CD4-positive, alpha-beta memory T cell (primary cell): ENCODE measurements at regions not wholly inside any gene's neighbourhood (a gene's known extent, or its start where the extent isn't known, plus 50 kb on each side); places are given as distances from the start of the nearest gene placed in this dataset.
A peak's percentile ranks its signal among the peaks of the same experiment; 100 is the strongest.

ENCODE experiments used
- CTCF ChIA-PET: fragments of 350-600 bp; sonication (Branson Sonifier 250); formaldehyde crosslinking; loops from one replicate; lab custom pipeline; 2021; ENCODE audit warnings: inconsistent platforms; ENCODE audit not compliant: partially characterized antibody; lab: Charles Lee
- POLR2A ChIA-PET: fragments of 350-600 bp; sonication (Branson Sonifier 250); formaldehyde crosslinking; loops from one replicate; lab custom pipeline; 2021; ENCODE audit not compliant: partially characterized antibody; lab: Charles Lee
- DNase-seq, 5 donors: peaks; one replicate each; pipeline versions ENCODE4 v3.0.0 to v3.0.0-alpha.2; 2020 to 2022; ENCODE audit warnings: mixed read lengths in 1 of 5
- H3K27ac ChIP-seq: one replicate; pipeline ENCODE4 v1.7.0; 2013; ENCODE audit warnings: low read depth, low read length
- H3K27me3 ChIP-seq: 2 replicates; pipeline ENCODE4 v1.7.0; 2013; ENCODE audit warnings: mild to moderate bottlenecking, low read length, moderate library complexity; ENCODE audit not compliant: insufficient read depth
- H3K36me3 ChIP-seq: 2 replicates; pipeline ENCODE4 v1.7.0; 2013; ENCODE audit warnings: mild to moderate bottlenecking, low read length, moderate library complexity; ENCODE audit not compliant: insufficient read depth
- H3K4me1 ChIP-seq: 2 replicates; pipeline ENCODE4 v1.7.0; 2013; ENCODE audit warnings: mild to moderate bottlenecking, low read length, moderate library complexity; ENCODE audit not compliant: insufficient read depth
- H3K4me3 ChIP-seq, 2 donors: one replicate each; pipeline ENCODE4 v1.7.0; 2013; ENCODE audit warnings: low read length in 2 of 2, mild to moderate bottlenecking in 1 of 2
- H3K9me3 ChIP-seq, 2 donors: one replicate each; pipeline ENCODE4 v1.7.0; 2013; ENCODE audit warnings: low read length in 2 of 2, control low read depth in 1 of 2; ENCODE audit not compliant: control insufficient read depth in 1 of 2
- H3K27ac Mint-ChIP-seq, 7 donors: one replicate each; pipeline ENCODE4 v1.8.0; 2020 to 2021; ENCODE audit warnings: mixed read lengths in 7 of 7, mild to moderate bottlenecking in 6 of 7, inconsistent platforms in 3 of 7, moderate library complexity in 3 of 7
- H3K27me3 Mint-ChIP-seq, 2 donors: one replicate each; pipeline ENCODE4 v1.8.0; 2020 to 2021; ENCODE audit warnings: mixed read lengths in 2 of 2
- H3K36me3 Mint-ChIP-seq, 2 donors: one replicate each; pipeline ENCODE4 v1.8.0; 2020 to 2021; ENCODE audit warnings: mixed read lengths in 2 of 2, inconsistent platforms in 1 of 2, mild to moderate bottlenecking in 1 of 2
- H3K4me1 Mint-ChIP-seq, 4 donors: one replicate each; pipeline ENCODE4 v1.8.0; 2020 to 2021; ENCODE audit warnings: mixed read lengths in 4 of 4, mild to moderate bottlenecking in 1 of 4
- H3K4me3 Mint-ChIP-seq, 8 donors: one replicate each; pipeline ENCODE4 v1.8.0; 2020 to 2021; ENCODE audit warnings: mixed read lengths in 8 of 8, mild to moderate bottlenecking in 7 of 8, moderate library complexity in 6 of 8, inconsistent platforms in 3 of 8
- H3K9me3 Mint-ChIP-seq, 8 donors: one replicate each; pipeline ENCODE4 v1.8.0; 2020 to 2021; ENCODE audit warnings: mixed read lengths in 8 of 8, mild to moderate bottlenecking in 5 of 8, inconsistent platforms in 3 of 8, moderate library complexity in 1 of 8
- intact Hi-C: fragments of 100-400 bp; cut with micrococcal nuclease; formaldehyde crosslinking; loops from one replicate; pipeline ENCODE4 v1.15.1; 2023

DNA sequence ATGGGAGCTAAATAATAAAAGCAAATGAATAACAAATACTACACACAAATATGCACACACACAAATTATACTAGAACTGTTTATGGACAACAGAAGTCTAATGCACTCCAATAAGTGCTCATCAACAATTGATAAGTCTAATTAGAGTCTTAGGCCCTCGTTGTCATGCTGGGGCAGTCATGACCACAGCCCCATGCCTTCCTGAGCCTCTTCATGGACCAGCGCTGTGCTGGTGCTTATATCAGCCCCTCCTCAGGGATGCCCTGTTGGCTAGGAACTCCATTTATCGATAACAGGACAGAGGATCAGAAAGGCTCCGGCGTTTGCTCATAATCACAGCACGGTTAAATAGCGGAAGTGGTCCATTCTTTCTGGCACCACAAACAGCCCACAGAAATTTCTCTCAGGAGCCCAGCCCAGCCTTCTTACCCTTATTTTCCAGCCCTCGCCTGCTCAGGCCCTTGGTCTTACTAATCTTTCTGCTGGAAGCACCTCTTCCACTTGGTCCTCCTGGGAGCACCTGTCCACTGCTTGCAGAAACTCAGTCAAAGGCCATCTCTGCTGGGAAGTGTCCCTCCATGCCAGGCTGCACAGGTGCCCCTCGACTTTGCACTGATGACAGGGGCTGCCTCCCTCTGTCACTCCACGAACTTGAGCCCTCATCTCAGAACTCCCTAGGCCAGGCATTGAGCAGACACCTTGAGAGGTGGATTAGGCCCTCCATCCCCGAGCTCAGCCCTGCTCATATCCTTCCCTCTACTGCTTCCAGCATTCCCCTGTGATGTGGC is 500.2 kb upstream of the HS6ST1 start:
- no peaks in the 10 kb centered on the region for H3K36me3 Mint-ChIP-seq
- H3K27ac Mint-ChIP-seq, result no peak overlapping the region
- DNase-seq, result no peak
- CTCF ChIA-PET, result no interaction called here
- H3K9me3 ChIP-seq, result no peaks in the 10 kb centered on the region
- H3K27me3 Mint-ChIP-seq, result peaks cover 0 to 4% of the 10 kb centered on the region in 2 donors
- no peaks in the 10 kb centered on the region for H3K36me3 ChIP-seq
- no peaks in the 10 kb centered on the region for H3K4me1 Mint-ChIP-seq
- H3K27ac ChIP-seq, result no peak overlapping the region
- no peaks in the 10 kb centered on the region for H3K27me3 ChIP-seq
- intact Hi-C loops, result no loop called here
- H3K4me1 ChIP-seq, result no peaks in the 10 kb centered on the region
- H3K4me3 ChIP-seq, result no peak overlapping the region
- POLR2A ChIA-PET, result no interaction called here
- peaks cover 0 to 6% (median 0%) of the 10 kb centered on the region in 8 donors for H3K9me3 Mint-ChIP-seq
- H3K4me3 Mint-ChIP-seq, result no peak overlapping the region

DNA sequence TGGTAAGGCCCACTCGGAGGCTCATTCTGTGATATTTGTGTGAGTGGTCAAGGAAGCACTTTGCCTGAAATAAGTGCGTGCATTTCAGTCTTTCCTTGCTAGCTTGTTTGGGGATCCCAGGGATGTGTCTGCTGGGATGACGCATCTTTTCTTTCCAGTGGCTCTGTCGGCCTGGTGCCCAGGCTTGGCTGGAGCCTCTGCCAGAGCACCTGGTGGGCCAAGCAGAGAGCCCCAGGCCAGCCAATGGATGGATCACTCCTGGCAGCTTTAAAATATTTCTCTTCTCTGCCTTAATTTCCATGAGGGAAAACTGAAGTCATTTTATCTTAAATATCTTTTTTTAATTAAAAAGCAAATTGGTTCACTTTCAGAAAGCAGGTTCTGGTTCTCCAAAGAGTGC is 501.8 kb upstream of the HS6ST1 start:
- H3K27ac ChIP-seq, result no peak overlapping the region
- Mint-ChIP-seq H3K9me3 (peaks cover 0 to 6% (median 4%) of the 10 kb centered on the region in 8 donors), H3K27ac (no peak overlapping the region), H3K4me1 (no peaks in the 10 kb centered on the region), H3K27me3 (peaks cover 0 to 4% of the 10 kb centered on the region in 2 donors), H3K4me3 (no peak overlapping the region), H3K36me3 (no peaks in the 10 kb centered on the region)
- DNase-seq, result no peak
- POLR2A ChIA-PET, result no interaction called here
- CTCF ChIA-PET, result no interaction called here
- intact Hi-C loops, result no loop called here
- no peaks in the 10 kb centered on the region for H3K36me3 ChIP-seq
- no peaks in the 10 kb centered on the region for H3K27me3 ChIP-seq
- H3K4me1 ChIP-seq, result no peaks in the 10 kb centered on the region
- H3K9me3 ChIP-seq, result no peaks in the 10 kb centered on the region
- H3K4me3 ChIP-seq, result no peak overlapping the region

DNA sequence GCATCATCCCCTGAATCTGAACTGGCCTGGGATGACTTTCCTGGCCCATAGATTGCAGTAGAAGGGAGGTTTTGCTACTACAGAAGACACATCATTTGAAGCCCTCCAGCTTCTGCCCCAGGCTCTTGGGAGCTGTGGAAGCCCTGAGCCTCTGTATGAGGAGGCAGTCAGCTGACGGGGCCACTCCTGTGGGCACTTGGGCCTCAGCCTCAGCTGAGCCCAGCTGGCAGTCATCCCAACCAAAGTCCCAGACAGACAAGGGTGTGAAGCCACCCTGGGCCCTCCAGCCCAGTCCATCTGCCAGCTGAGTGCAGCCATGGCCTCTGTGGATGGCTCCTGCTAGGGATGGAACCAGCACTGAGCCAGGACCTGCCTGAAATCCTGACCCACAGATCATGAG is 502.3 kb upstream of the HS6ST1 start:
- H3K36me3 Mint-ChIP-seq, result no peaks in the 10 kb centered on the region
- intact Hi-C loops, result no loop called here
- Histone ChIP-seq H3K4me3 (no peak overlapping the region), H3K4me1 (no peaks in the 10 kb centered on the region), H3K9me3 (no peaks in the 10 kb centered on the region), H3K27ac (no peak overlapping the region), H3K27me3 (no peaks in the 10 kb centered on the region), H3K36me3 (no peaks in the 10 kb centered on the region)
- no peak overlapping the region for H3K4me3 Mint-ChIP-seq
- ChIA-PET CTCF (no interaction called here), POLR2A (no interaction called here)
- H3K9me3 Mint-ChIP-seq, result peaks cover 0 to 6% (median 4%) of the 10 kb centered on the region in 8 donors
- H3K27me3 Mint-ChIP-seq, result peaks cover 0 to 4% of the 10 kb centered on the region in 2 donors
- H3K4me1 Mint-ChIP-seq, result no peaks in the 10 kb centered on the region
- no peak overlapping the region for H3K27ac Mint-ChIP-seq
- no peak for DNase-seq

DNA sequence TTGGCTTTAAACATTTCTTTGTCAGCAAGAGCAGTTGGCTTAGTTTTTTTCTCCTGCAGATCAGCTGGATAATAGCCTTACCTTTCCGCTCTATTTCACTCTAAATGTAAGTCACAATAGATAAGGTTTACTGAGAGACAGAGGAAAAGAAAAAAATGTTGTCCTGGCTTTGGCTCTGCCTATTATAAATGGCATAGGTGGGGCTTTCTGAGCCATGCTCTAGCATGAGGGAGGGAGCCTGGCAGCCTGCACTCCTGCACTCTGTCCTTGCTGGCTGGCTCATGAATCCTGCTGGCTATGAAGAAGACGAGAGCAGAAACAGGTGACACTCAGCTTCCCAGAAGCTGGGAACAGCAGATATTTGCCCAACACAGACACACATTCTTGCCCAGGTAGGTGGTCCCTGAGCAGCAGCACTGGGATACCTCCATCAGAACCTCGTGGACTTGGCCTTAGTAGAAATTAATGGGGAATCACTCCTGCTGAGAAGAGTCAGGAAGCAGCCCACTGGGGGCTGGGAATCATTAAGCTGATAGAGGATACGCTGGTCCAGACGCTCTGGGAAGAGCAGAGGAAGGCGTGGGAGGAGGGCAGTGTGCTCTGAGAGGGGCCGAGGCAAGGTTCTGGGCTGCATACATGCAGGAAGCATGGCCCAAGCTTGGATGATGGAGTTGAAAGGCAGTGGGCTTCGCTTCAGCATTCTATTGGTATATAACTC is 514.4 kb upstream of the HS6ST1 start:
- no peak for DNase-seq
- Mint-ChIP-seq H3K36me3 (no peaks in the 10 kb centered on the region), H3K27ac (no peak overlapping the region), H3K4me1 (no peaks in the 10 kb centered on the region), H3K9me3 (peaks cover 0 to 6% (median 0%) of the 10 kb centered on the region in 8 donors), H3K4me3 (no peak overlapping the region), H3K27me3 (peaks cover under 1% of the 10 kb centered on the region in 2 donors)
- ChIA-PET CTCF (no interaction called here), POLR2A (no interaction called here)
- Histone ChIP-seq H3K36me3 (no peaks in the 10 kb centered on the region), H3K4me3 (no peak overlapping the region), H3K4me1 (no peaks in the 10 kb centered on the region), H3K9me3 (no peaks in the 10 kb centered on the region), H3K27me3 (no peaks in the 10 kb centered on the region), H3K27ac (no peak overlapping the region)
- intact Hi-C loops, result no loop called here

DNA sequence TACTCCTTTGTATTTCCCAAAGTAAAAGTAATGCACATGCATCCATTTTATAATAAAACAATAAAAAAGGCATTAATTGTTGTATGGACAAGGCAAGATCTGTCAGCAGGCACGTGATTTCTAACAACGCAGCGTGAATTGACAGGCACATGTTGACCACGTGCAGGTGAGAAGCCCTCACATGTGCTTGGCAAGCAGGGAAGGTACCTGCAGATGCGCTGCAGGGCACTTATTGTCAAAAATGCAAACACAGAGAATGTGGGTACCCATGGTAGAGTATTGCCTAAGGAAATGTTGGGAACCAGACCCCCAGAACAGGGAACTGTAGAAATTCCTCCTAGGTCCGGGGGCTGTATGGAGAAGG is 515.0 kb upstream of the HS6ST1 start:
- H3K36me3 ChIP-seq, result no peaks in the 10 kb centered on the region
- CTCF ChIA-PET, result no interaction called here
- H3K4me1 Mint-ChIP-seq, result no peaks in the 10 kb centered on the region
- peaks cover 0 to 6% (median 0%) of the 10 kb centered on the region in 8 donors for H3K9me3 Mint-ChIP-seq
- intact Hi-C loops, result no loop called here
- no peak overlapping the region for H3K4me3 Mint-ChIP-seq
- no peaks in the 10 kb centered on the region for H3K27me3 ChIP-seq
- no peak overlapping the region for H3K4me3 ChIP-seq
- DNase-seq, result no peak
- H3K27me3 Mint-ChIP-seq, result peaks cover 2% of the 10 kb centered on the region in 2 donors
- no peaks in the 10 kb centered on the region for H3K4me1 ChIP-seq
- no peaks in the 10 kb centered on the region for H3K9me3 ChIP-seq
- H3K27ac ChIP-seq, result no peak overlapping the region
- POLR2A ChIA-PET, result no interaction called here
- H3K27ac Mint-ChIP-seq, result no peak overlapping the region
- H3K36me3 Mint-ChIP-seq, result no peaks in the 10 kb centered on the region

DNA sequence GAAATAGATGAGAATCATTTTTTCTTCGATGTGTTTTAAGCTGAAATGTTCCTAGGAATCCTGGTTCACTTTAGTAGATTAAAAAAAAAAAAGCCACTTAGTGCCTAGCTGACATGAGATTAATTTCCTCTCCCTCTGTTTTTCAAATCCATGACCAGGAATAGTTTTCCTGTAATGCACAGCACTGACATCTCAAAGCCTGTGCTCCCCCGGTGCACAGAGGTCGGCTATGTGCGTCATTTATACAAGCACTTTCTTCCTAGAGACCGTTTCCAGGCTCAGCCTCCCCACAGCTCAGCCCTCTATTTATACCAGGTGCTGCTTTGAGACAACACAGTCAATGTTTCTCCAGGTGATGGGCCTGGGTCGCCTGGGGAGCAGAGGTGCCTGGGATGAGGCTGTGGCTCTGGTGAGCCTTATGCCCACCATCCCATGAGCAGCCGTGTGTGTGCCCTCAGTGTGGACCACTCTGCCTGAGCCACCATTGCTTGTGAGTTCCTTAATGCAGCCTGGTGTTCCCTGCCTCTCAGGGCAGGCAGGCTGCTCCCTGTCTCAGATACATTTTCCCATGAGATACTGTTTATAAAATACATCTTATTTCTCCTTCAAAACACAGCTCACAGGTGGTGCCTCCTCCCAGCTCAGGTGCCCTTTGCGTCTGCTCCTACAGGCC is 515.7 kb upstream of the HS6ST1 start:
- DNase-seq, result no peak
- no peak overlapping the region for H3K4me3 Mint-ChIP-seq
- H3K27ac ChIP-seq, result no peak overlapping the region
- no peaks in the 10 kb centered on the region for H3K36me3 Mint-ChIP-seq
- CTCF ChIA-PET, result no interaction called here
- peaks cover 2% of the 10 kb centered on the region in 2 donors for H3K27me3 Mint-ChIP-seq
- POLR2A ChIA-PET, result no interaction called here
- H3K9me3 ChIP-seq, result no peaks in the 10 kb centered on the region
- intact Hi-C loops, result no loop called here
- H3K27ac Mint-ChIP-seq, result peak overlapping the region in 1 of 7 donors; percentile 35
- H3K9me3 Mint-ChIP-seq, result peaks cover 0 to 2% (median 0%) of the 10 kb centered on the region in 8 donors
- H3K4me1 Mint-ChIP-seq, result no peaks in the 10 kb centered on the region
- H3K4me1 ChIP-seq, result no peaks in the 10 kb centered on the region
- H3K36me3 ChIP-seq, result no peaks in the 10 kb centered on the region
- no peaks in the 10 kb centered on the region for H3K27me3 ChIP-seq
- H3K4me3 ChIP-seq, result no peak overlapping the region

DNA sequence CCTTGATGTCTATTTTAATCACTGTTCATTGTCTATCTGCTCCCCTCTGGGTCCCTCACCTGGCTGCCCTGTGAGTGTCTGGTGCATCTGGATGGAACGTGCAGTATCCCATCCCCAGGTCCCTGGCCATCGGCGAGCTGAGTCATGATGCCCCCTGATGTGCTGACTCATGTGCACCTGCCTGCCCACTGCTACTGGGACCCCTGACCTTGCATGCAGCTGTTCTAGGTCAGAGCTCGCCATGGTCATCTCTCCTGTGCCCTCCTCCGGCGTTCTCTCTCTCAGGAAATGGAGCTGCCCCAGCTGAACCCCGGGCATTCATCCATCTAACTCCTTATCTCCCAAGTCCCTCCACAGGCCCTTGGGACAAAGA is 516.2 kb upstream of the HS6ST1 start:
- no peaks in the 10 kb centered on the region for H3K36me3 Mint-ChIP-seq
- Histone ChIP-seq H3K27ac (no peak overlapping the region), H3K9me3 (no peaks in the 10 kb centered on the region), H3K36me3 (no peaks in the 10 kb centered on the region), H3K4me1 (no peaks in the 10 kb centered on the region), H3K27me3 (no peaks in the 10 kb centered on the region), H3K4me3 (no peak overlapping the region)
- intact Hi-C loops, result no loop called here
- H3K27ac Mint-ChIP-seq, result peak overlapping the region in 1 of 7 donors; percentile 35
- no peak for DNase-seq
- H3K9me3 Mint-ChIP-seq, result peaks cover 0 to 2% (median 0%) of the 10 kb centered on the region in 8 donors
- H3K4me1 Mint-ChIP-seq, result no peaks in the 10 kb centered on the region
- ChIA-PET CTCF (no interaction called here), POLR2A (no interaction called here)
- H3K4me3 Mint-ChIP-seq, result no peak overlapping the region
- peaks cover 2% of the 10 kb centered on the region in 2 donors for H3K27me3 Mint-ChIP-seq
